Glutamatergic neuron (in vitro differentiated cells): ENCODE measurements at regions not wholly inside any gene's neighbourhood (a gene's known extent, or its start where the extent isn't known, plus 50 kb on each side); places are given as distances from the start of the nearest gene placed in this dataset.

Source experiments
- DNase-seq: peaks from one replicate; pipeline ENCODE4 v3.0.0; 2022
- H3K27ac Mint-ChIP-seq: one replicate; pipeline ENCODE4 v1.8.0; 2020; ENCODE audit warnings: mild to moderate bottlenecking, mixed read lengths, inconsistent platforms; ENCODE audit not compliant: unreplicated experiment
- H3K27me3 Mint-ChIP-seq: one replicate; pipeline ENCODE4 v1.8.0; 2020; ENCODE audit warnings: mild to moderate bottlenecking, moderate library complexity, mixed read lengths, inconsistent platforms; ENCODE audit not compliant: unreplicated experiment
- H3K36me3 Mint-ChIP-seq: one replicate; pipeline ENCODE4 v1.8.0; 2020; ENCODE audit warnings: mild to moderate bottlenecking, mixed read lengths, inconsistent platforms; ENCODE audit not compliant: unreplicated experiment
- H3K4me1 Mint-ChIP-seq: one replicate; pipeline ENCODE4 v1.8.0; 2020; ENCODE audit warnings: mild to moderate bottlenecking, low read depth, mixed read lengths, inconsistent platforms; ENCODE audit not compliant: unreplicated experiment
- H3K4me3 Mint-ChIP-seq: one replicate; pipeline ENCODE4 v1.8.0; 2020; ENCODE audit warnings: mild to moderate bottlenecking, mixed read lengths, inconsistent platforms; ENCODE audit not compliant: unreplicated experiment
- H3K9me3 Mint-ChIP-seq: one replicate; pipeline ENCODE4 v1.8.0; 2020; ENCODE audit warnings: mild to moderate bottlenecking, moderate library complexity, mixed read lengths, inconsistent platforms; ENCODE audit not compliant: unreplicated experiment
- CTCF ChIP-seq: fragments of 200-600 bp; sonication (generic); IDR thresholded peaks from one replicate; pipeline ENCODE4 v1.5.0; 2021; ENCODE audit not compliant: partially characterized antibody, unreplicated experiment

DNA sequence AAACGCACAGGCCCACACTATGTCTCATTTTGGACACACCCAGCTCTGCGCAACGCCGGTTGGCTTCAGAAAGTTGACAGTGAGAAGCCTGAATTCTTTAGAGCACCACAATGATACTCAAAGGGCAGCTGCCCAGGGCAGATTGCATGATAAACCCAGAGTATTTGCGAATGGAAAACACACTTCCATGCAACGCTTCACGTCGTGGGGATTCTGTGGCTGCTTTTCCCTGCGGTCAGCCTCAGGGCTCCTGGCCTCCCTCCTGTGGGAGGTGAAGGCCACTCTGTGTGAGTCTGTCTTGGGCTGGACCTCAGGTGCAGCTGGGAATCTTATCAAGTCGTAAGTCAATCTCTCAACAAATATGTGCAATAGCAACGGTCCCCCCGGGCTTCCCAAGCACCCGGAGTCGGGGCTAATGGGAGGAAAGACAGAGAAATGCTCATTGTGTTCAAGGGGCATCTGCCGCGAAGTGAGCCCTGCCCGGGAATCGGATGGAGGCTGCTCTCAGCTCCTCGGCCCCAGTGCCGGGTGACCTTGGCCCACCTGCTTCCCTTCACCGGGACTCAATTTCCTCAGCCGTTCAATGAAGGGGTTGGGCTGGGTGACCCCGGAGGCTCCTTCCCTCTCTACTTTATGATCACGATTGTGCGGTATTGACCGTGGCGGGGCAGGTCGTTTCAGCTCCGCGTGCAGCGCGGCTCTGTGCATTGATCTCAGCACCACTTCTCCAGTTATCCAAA is 623.6 kb downstream of the BRD1 start:
- Mint-ChIP-seq H3K36me3 (peaks cover 19% of the 10 kb centered on the region), H3K4me1 (no peaks in the 10 kb centered on the region), H3K9me3 (peaks cover 26% of the 10 kb centered on the region), H3K27ac (no peak overlapping the region), H3K27me3 (peaks cover 8% of the 10 kb centered on the region), H3K4me3 (no peak overlapping the region)
- no peak for DNase-seq
- TF ChIP-seq CTCF = no peak

DNA sequence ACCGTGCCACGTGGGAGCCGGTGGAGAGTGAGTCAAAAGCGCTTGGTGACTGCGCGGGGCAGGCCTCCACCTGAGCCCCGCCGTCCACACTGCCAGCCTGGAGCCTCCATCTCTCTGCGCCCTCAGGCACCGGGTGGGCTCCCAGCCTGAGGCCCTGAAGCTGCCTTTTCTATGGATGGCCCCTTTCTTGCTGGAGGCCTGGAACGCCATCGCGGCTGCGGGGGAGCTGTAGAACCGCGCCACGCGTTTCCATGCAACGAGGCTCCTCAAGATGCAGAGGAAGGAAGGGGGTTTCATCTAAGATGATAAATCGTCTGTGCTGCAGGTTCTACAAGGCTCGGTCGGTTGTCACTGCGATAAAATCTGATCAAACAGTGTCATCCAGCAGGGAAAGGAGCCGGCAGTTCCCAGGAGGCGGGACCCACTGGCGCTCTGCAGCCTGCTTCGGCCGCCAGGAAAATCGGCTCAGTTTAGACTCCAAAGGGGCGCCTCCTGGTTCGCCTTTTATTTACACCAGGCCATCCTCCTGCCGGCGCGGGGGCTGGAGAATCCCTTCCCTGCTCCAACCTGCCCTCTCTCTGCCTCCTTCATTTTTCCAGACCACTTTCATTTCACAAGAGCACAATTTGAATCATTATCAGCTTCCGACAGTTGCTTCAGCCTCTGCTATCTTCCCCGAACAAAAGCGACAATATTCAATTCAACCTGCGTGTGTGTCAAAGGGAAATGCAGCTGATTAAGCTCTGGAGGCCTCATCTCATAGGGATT is 624.4 kb downstream of the BRD1 start:
- Mint-ChIP-seq H3K27ac (no peak overlapping the region), H3K27me3 (peaks cover 4% of the 10 kb centered on the region), H3K4me1 (no peaks in the 10 kb centered on the region), H3K36me3 (peaks cover 12% of the 10 kb centered on the region), H3K9me3 (peaks cover 27% of the 10 kb centered on the region), H3K4me3 (no peak overlapping the region)
- no peak for TF ChIP-seq CTCF
- no peak for DNase-seq

DNA sequence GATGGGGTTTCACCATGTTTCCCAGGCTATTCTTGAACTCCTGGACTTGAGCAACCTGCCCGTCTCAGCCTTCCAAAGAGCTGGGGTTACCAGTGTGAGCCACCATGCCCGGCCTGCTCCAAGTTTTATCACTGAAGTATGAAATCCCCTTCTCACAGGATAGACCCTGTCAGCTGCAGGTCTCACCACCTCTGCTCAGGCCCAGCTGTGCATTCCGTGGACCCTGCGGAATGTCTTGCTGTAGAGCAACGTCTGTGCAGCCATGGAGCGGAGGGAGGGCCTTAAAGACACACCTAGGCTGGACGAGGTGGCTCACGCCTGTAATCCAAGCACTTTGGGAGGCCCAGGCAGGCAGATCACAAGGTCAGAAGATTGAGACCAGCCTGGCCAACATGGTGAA is 625.4 kb downstream of the BRD1 start:
- Mint-ChIP-seq H3K4me3 (no peak overlapping the region), H3K27me3 (peaks cover 3% of the 10 kb centered on the region), H3K9me3 (peaks cover 28% of the 10 kb centered on the region), H3K27ac (no peak overlapping the region), H3K36me3 (peaks cover 12% of the 10 kb centered on the region), H3K4me1 (no peaks in the 10 kb centered on the region)
- DNase-seq = no peak
- no peak for TF ChIP-seq CTCF

- no peak overlapping the region for H3K27ac Mint-ChIP-seq
- DNase-seq = no peak
- H3K27me3 Mint-ChIP-seq = peaks cover 3% of the 10 kb centered on the region
- TF ChIP-seq CTCF = no peak
- H3K4me1 Mint-ChIP-seq = no peaks in the 10 kb centered on the region
- peaks cover 23% of the 10 kb centered on the region for H3K9me3 Mint-ChIP-seq
- peaks cover 8% of the 10 kb centered on the region for H3K36me3 Mint-ChIP-seq
- no peak overlapping the region for H3K4me3 Mint-ChIP-seq
Measured at GRCh38 chr22:49201046-49201970, 626.4 kb downstream of the BRD1 start.
